GM12878 (cell line): ENCODE measurements at regions not wholly inside any gene's neighbourhood (a gene's known extent, or its start where the extent isn't known, plus 50 kb on each side); places are given as distances from the start of the nearest gene placed in this dataset.

Experiments used
- CREM ChIP-seq: IDR thresholded peaks from 2 replicates; pipeline ENCODE4 v1.6.1; 2014; ENCODE audit warnings: antibody characterized with exemption, low read depth
- CTCF ChIP-seq, 3 experiments: IDR thresholded peaks in 2 of 3; conservative IDR thresholded peaks in 1 of 3; 2 replicates each; pipeline ENCODE4 v1.5.1; 2011; ENCODE audit warnings: low read depth in 3 of 3, low read length in 3 of 3, mild to moderate bottlenecking in 3 of 3, control low read depth in 2 of 3, moderate library complexity in 2 of 3, inconsistent platforms in 1 of 3, mixed read lengths in 1 of 3; ENCODE audit not compliant: control insufficient read depth in 2 of 3, insufficient read depth in 1 of 3; ENCODE audit errors: extremely low read depth in 1 of 3
- EP300 ChIP-seq, 2 experiments: fragments of 150-350 bp in 1 of 2; IDR thresholded peaks; 2 replicates each; pipeline ENCODE4 v1.6.1; 2011 to 2012; ENCODE audit warnings: low read depth in 2 of 2, low read length in 2 of 2, borderline replicate concordance in 1 of 2, improper control_type of control experiment in 1 of 2, inconsistent platforms in 1 of 2; ENCODE audit not compliant: control insufficient read depth in 1 of 2
- HCFC1 ChIP-seq: fragments of 150-350 bp; IDR thresholded peaks from 2 replicates; pipeline ENCODE4 v1.6.1; 2014; ENCODE audit warnings: low read length
- POLR2A ChIP-seq: IDR thresholded peaks from 2 replicates; pipeline ENCODE4 v1.6.1; 2011; ENCODE audit warnings: low read depth, mild to moderate bottlenecking, low read length
- POLR2AphosphoS5 ChIP-seq: IDR thresholded peaks from 2 replicates; pipeline ENCODE4 v1.6.1; 2011; ENCODE audit warnings: mild to moderate bottlenecking, low read length, inconsistent platforms
- RB1 ChIP-seq: fragments of 450-650 bp; formaldehyde crosslinking; IDR thresholded peaks from 2 replicates; pipeline ENCODE4 v1.6.1; 2017; ENCODE audit warnings: mild to moderate bottlenecking, borderline replicate concordance
- REST ChIP-seq: IDR thresholded peaks from 2 replicates; pipeline ENCODE4 v1.6.1; 2012; ENCODE audit warnings: mild to moderate bottlenecking, low read depth, low read length
- SIN3A ChIP-seq: IDR thresholded peaks from 2 replicates; pipeline ENCODE4 v1.6.1; 2012; ENCODE audit warnings: low read depth, low read length, improper control_type of control experiment
- TCF12 ChIP-seq: IDR thresholded peaks from 2 replicates; pipeline ENCODE4 v1.6.1; 2011; ENCODE audit warnings: low read depth, mild to moderate bottlenecking, low read length

GRCh38 chr6:6438286-6438685 lies 117.8 kb upstream of the F13A1 start:
- TF ChIP-seq POLR2AphosphoS5 = no peak
- TF ChIP-seq EP300 (IDR thresholded peaks at IDR 0.05; ENCODE audit: borderline replicate concordance in 1 of 2, control insufficient read depth in 1 of 2, low read depth in 2 of 2, low read length in 2 of 2) = no peak
- TF ChIP-seq HCFC1 = no peak
- no peak for TF ChIP-seq REST
- TF ChIP-seq TCF12 = no peak
- TF ChIP-seq CTCF (IDR thresholded peaks at IDR 0.05 in 2 of 3, conservative IDR thresholded peaks at IDR 0.05 in 1 of 3; ENCODE audit: control insufficient read depth in 2 of 3, extremely low read depth in 1 of 3, insufficient read depth in 1 of 3, low read depth in 3 of 3, low read length in 3 of 3) = no peak
- no peak for TF ChIP-seq POLR2A
- no peak for TF ChIP-seq RB1
- no peak for TF ChIP-seq CREM
- no peak for TF ChIP-seq SIN3A
